Spleen (tissue), 7 donors: ENCODE measurements at regions not wholly inside any gene's neighbourhood (a gene's known extent, or its start where the extent isn't known, plus 50 kb on each side); places are given as distances from the start of the nearest gene placed in this dataset.

Experiments
- CTCF ChIP-seq, 11 experiments: fragments of 200-600 bp in 7 of 11; fragments of 450-650 bp in 4 of 11; sonication (generic) in 4 of 11; IDR thresholded peaks in 8 of 11; conservative IDR thresholded peaks in 3 of 11; 1 replicate in 7 of 11; 2 replicates in 4 of 11; pipeline versions ENCODE4 v1.4.0 to v1.8.0; 2016 to 2021; ENCODE audit warnings: antibody characterized with exemption in 11 of 11, inconsistent platforms in 4 of 11, mild to moderate bottlenecking in 1 of 11
- POLR2A ChIP-seq, 3 donors: fragments of 450-650 bp; IDR thresholded peaks; one replicate each; pipeline ENCODE4 v1.5.1; 2017; ENCODE audit warnings: antibody characterized with exemption in 3 of 3, mild to moderate bottlenecking in 1 of 3
- POLR2AphosphoS5 ChIP-seq, 3 donors: sonication (generic); formaldehyde crosslinking; IDR thresholded peaks; one replicate each; pipeline ENCODE4 v1.5.1; 2017; ENCODE audit warnings: antibody characterized with exemption in 3 of 3
- donor health status: DM: no; HTN: no; CAD: no; lungs with moderate emphysema.
- donor health status: DM: no; HTN: no; CAD: no.
- donor health status: DM: no; HTN: no; CAD: no.

DNA sequence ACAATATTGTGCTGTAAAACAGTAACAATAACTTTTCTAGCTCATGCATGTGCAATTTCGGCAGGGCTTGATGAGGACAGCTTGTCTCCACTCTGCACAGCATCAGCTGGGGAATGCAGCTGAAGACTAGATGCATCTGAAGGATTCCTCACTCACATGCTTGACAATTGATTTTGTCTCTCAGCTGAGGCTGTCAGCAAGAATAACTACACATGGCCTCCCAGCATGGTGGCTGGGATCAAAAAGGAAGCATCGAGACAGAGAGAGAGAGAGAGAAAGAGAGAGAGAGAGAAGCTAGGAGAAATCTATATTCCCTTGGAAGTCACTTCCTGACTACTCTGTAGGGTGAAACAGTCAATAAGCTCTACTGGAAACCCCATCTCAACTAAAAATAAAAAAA, 487.1 kb downstream of the PLOD2 start:
- TF ChIP-seq POLR2A (IDR thresholded peaks at IDR 0.05) (no peak), CTCF (IDR thresholded peaks at IDR 0.05 in 8 of 11, conservative IDR thresholded peaks at IDR 0.05 in 3 of 11) (no peak), POLR2AphosphoS5 (IDR thresholded peaks at IDR 0.05) (no peak)
